Muscle of leg (tissue), 3 donors: ENCODE measurements at regions not wholly inside any gene's neighbourhood (a gene's known extent, or its start where the extent isn't known, plus 50 kb on each side); places are given as distances from the start of the nearest gene placed in this dataset.

ENCODE experiments used
- DNase-seq: peaks from one replicate; pipeline ENCODE4 v3.0.0; 2013
- H3K27ac ChIP-seq: one replicate; pipeline ENCODE4 v1.5.1; 2013; ENCODE audit warnings: mild to moderate bottlenecking, low read length, control low read depth
- H3K27me3 ChIP-seq: one replicate; pipeline ENCODE4 v1.6.1; 2013; ENCODE audit warnings: low read length; ENCODE audit not compliant: control insufficient read depth, insufficient read depth
- H3K36me3 ChIP-seq: one replicate; pipeline ENCODE4 v1.6.1; 2013; ENCODE audit warnings: low read length; ENCODE audit not compliant: control insufficient read depth, insufficient read depth
- H3K4me1 ChIP-seq: one replicate; pipeline ENCODE4 v1.6.1; 2013; ENCODE audit warnings: low read length; ENCODE audit not compliant: control insufficient read depth, insufficient read depth
- H3K4me3 ChIP-seq: one replicate; pipeline ENCODE4 v1.5.1; 2013; ENCODE audit warnings: low read length, control low read depth
- H3K9me3 ChIP-seq: replicated peaks from 2 replicates; pipeline ENCODE4 v1.6.1; 2013; ENCODE audit warnings: low read depth, low read length; ENCODE audit not compliant: control insufficient read depth
- WGBS: methylation state at CpG from one replicate; pipeline ENCODE4 v1.1.5; 2013; ENCODE audit warnings: missing lambda C conversion rate; ENCODE audit not compliant: insufficient coverage; 5-methylcytosine and 5-hydroxymethylcytosine counted together

GRCh38 chr13:53124623-53125022 lies 96.0 kb downstream of the OLFM4 start:
- H3K4me3 ChIP-seq, result no peak overlapping the region
- H3K4me1 ChIP-seq, result peaks cover 9% of the 10 kb centered on the region
- 71% methylated on average over 1 of the region's 3 CpGs for WGBS
- DNase-seq, result no peak
- H3K36me3 ChIP-seq, result no peaks in the 10 kb centered on the region
- H3K27ac ChIP-seq, result no peak overlapping the region
- no peaks in the 10 kb centered on the region for H3K9me3 ChIP-seq
- no peaks in the 10 kb centered on the region for H3K27me3 ChIP-seq

- Histone ChIP-seq H3K9me3 (no peaks in the 10 kb centered on the region), H3K4me1 (peaks cover 7% of the 10 kb centered on the region), H3K27ac (peak overlapping the region; percentile 66), H3K27me3 (no peaks in the 10 kb centered on the region), H3K4me3 (no peak overlapping the region), H3K36me3 (no peaks in the 10 kb centered on the region)
- DNase-seq, result peak; percentile 98
- WGBS, result no CpG with 5 or more reads among the region's 1 CpG
These were observed 98.2 kb downstream of the OLFM4 start for GRCh38 chr13:53126841-53127245.

DNA sequence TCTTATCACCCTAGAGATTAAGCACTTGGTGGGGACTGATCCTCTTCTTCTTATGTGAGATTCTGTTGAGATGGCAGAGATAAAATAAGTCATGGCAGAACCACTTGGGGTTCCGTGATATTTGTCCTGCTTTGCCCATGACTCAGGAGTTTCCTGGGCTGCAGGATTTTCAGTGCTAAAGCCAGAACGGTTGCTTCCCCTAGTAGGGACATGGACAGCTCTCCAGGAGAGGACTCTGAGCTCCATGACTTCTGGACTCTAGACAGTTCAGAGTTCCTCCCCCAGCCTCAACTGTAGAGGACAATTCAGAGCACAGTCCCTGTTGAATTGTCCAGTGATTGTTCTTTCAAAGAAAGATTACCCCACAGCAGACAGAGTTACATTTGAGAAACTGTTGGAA lies 98.8 kb downstream of the OLFM4 start:
- Histone ChIP-seq H3K27ac (peak overlapping the region; percentile 74), H3K9me3 (no peaks in the 10 kb centered on the region), H3K36me3 (no peaks in the 10 kb centered on the region), H3K4me1 (peaks cover 7% of the 10 kb centered on the region), H3K27me3 (no peaks in the 10 kb centered on the region), H3K4me3 (no peak overlapping the region)
- peak; percentile 40 for DNase-seq
- WGBS, result no CpG with 5 or more reads among the region's 2 CpGs

DNA sequence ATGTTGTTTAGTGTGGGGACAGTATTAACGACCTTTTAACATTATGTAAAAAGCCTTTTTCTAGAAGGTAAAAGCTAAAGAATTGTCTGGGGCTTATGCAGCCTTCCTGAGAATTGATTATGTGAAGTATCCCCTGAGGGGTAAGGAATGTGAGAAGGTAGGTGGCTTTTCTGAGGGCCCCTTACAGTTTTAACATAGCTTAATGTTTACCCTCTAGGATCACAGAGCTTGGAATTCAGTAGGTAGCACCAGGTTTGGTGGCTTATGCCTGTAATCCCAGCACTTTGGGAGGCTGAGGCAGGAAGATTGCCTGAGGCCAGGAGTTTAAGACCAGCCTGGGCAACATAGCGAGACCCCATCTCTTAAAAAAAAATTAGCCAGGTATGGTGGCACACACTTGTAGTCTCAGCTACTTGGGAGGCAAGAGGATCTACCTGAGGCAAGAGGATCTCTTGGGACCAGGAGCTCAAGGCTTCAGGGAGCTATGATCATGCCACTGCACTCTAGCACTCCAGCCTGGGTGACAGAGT lies 101.3 kb downstream of the OLFM4 start:
- peaks cover 7% of the 10 kb centered on the region for H3K4me1 ChIP-seq
- H3K4me3 ChIP-seq, result no peak overlapping the region
- peaks cover 2% of the 10 kb centered on the region for H3K27me3 ChIP-seq
- H3K36me3 ChIP-seq, result no peaks in the 10 kb centered on the region
- no peak overlapping the region for H3K27ac ChIP-seq
- WGBS, result 100% methylated on average over 1 of the region's 2 CpGs
- H3K9me3 ChIP-seq, result no peaks in the 10 kb centered on the region
- DNase-seq, result no peak

- no peak overlapping the region for H3K27ac ChIP-seq
- H3K4me3 ChIP-seq, result no peak overlapping the region
- no CpG with 5 or more reads among the region's 3 CpGs for WGBS
- H3K27me3 ChIP-seq, result peaks cover 2% of the 10 kb centered on the region
- peaks cover 5% of the 10 kb centered on the region for H3K4me1 ChIP-seq
- H3K36me3 ChIP-seq, result no peaks in the 10 kb centered on the region
- DNase-seq, result no peak
- no peaks in the 10 kb centered on the region for H3K9me3 ChIP-seq
These were observed 102.7 kb downstream of the OLFM4 start for GRCh38 chr13:53131361-53131760.

- no peaks in the 10 kb centered on the region for H3K9me3 ChIP-seq
- H3K4me1 ChIP-seq, result peaks cover 9% of the 10 kb centered on the region
- no peaks in the 10 kb centered on the region for H3K36me3 ChIP-seq
- WGBS, result 100% methylated on average over 1 of the region's 2 CpGs
- no peak overlapping the region for H3K27ac ChIP-seq
- H3K27me3 ChIP-seq, result peaks cover 2% of the 10 kb centered on the region
- no peak for DNase-seq
- H3K4me3 ChIP-seq, result no peak overlapping the region
These were observed 106.7 kb downstream of the OLFM4 start for GRCh38 chr13:53135301-53135700.

DNA sequence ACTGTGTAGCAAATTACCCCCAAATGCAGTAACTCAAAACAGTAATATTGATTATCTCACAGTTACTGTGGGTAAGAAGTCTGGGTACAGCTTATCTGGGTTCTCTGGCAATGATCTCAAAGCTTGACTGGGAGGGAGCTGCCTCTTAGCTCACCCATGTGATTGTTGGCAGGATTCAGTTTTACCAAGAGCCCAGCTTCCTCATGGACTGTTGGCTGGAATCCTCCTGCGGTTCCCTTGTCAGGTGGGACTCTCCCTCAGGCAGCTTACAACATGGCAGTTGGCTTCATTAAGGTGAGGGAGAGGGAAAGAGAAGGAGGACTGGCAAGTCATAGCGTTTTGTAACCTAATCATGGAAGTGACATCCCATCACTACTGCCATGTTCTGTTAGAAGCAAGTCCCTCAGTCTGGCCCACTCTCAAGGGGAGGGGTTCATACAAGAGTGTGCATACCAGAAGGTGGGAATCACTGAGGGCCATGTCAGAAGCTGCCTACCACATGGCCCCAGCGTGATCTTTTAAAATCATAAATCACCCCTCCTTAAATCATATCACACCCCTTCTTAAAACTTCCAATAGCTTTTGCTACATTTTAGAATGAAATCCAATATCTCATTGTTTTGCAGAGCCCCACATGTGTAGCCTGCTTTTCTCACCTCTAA lies 108.1 kb downstream of the OLFM4 start:
- Histone ChIP-seq H3K4me1 (peaks cover 9% of the 10 kb centered on the region), H3K9me3 (no peaks in the 10 kb centered on the region), H3K4me3 (no peak overlapping the region), H3K27me3 (peaks cover 2% of the 10 kb centered on the region), H3K36me3 (no peaks in the 10 kb centered on the region), H3K27ac (no peak overlapping the region)
- no peak for DNase-seq
- 60% methylated on average over 1 of the region's 3 CpGs for WGBS

DNA sequence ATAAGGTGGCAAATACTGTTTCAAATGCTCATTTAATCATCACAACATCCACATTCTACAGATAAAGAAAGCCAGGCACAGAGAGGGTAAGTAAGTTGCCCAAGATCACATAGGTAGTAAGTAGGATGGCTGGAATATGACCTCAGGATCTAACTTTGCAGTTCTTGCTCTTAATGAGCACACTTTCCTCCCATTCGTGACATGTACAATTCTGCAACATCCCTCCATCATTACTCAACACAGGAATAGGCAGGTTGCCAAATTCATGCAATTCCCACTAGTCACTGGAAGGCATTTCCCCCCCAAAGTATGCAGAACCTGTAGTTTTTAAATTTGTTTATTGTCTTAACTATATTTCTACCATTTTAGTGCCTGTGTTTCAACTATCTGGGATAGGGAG lies 109.2 kb downstream of the OLFM4 start:
- peak; percentile 57 for DNase-seq
- Histone ChIP-seq H3K27me3 (peaks cover 2% of the 10 kb centered on the region), H3K9me3 (no peaks in the 10 kb centered on the region), H3K36me3 (no peaks in the 10 kb centered on the region), H3K4me1 (peaks cover 9% of the 10 kb centered on the region), H3K27ac (no peak overlapping the region), H3K4me3 (no peak overlapping the region)
- no CpG with 5 or more reads among the region's 1 CpG for WGBS

DNA sequence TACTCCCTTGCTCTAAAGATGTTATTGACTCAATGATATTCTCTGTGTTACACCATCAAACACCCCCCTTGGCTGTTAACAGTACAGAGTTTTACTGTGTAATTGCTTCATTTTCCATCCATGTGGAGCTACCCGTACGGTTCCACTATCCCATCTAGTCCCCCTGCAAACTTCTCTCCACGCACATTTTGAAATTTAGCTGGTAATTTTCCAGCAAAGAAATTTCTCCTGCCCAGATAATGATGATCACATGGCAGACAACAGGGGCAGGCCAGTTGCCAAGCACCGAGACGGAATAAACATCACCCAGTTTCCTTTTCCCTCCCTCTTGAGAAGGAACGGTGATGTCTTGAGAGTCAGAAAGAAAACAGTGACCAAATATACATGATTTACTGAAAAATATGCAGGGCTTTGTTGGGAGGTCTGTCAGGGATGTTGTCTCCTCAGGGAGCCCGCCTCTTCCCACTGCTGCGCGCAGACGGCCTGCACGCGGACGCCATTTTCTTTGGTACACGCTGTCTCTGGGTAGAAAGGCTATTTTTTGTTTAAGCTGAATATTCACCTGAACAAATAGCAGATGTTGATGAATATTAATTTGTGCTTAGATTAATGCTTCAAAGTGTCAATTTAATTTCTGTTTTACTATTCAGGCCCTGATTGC lies 109.9 kb downstream of the OLFM4 start:
- peak overlapping the region; percentile 53 for H3K27ac ChIP-seq
- no peak overlapping the region for H3K4me3 ChIP-seq
- H3K36me3 ChIP-seq, result no peaks in the 10 kb centered on the region
- H3K27me3 ChIP-seq, result peaks cover 2% of the 10 kb centered on the region
- peaks cover 9% of the 10 kb centered on the region for H3K4me1 ChIP-seq
- H3K9me3 ChIP-seq, result no peaks in the 10 kb centered on the region
- peak; percentile 71 for DNase-seq
- WGBS, result 30% methylated on average over 10 of the region's 14 CpGs

DNA sequence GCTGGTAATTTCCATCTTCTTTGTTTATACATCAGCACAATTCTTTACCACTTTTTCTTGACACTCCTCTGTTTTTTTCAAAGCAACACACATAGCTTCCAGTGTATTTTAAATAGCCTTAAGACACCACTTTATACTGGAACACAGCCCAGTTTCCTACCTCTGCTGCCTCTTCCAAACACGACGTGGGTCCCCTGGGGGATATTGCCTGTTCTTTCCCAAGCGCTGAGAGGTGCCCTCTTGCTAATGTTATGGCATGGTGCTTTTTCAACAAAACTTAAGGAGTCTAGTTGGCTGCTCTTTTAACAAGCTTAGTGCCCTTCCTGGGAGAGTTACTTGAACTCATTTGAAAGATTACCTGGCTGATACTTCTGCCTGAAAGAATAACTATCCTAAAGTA lies 112.7 kb downstream of the OLFM4 start:
- no CpG with 5 or more reads among the region's 3 CpGs for WGBS
- Histone ChIP-seq H3K36me3 (no peaks in the 10 kb centered on the region), H3K27ac (no peak overlapping the region), H3K9me3 (no peaks in the 10 kb centered on the region), H3K4me1 (peaks cover 9% of the 10 kb centered on the region), H3K27me3 (no peaks in the 10 kb centered on the region), H3K4me3 (no peak overlapping the region)
- no peak for DNase-seq
